HG02763 (cell line): ENCODE measurements at regions not wholly inside any gene's neighbourhood (a gene's known extent, or its start where the extent isn't known, plus 50 kb on each side); places are given as distances from the start of the nearest gene placed in this dataset.

Source experiments
- ATAC-seq: cut with Tn5 transposase; IDR thresholded peaks from one replicate; pipeline ENCODE4 v1.9.1; 2021; ENCODE audit warnings: mild to moderate bottlenecking, moderate library complexity; ENCODE audit not compliant: unreplicated experiment

DNA sequence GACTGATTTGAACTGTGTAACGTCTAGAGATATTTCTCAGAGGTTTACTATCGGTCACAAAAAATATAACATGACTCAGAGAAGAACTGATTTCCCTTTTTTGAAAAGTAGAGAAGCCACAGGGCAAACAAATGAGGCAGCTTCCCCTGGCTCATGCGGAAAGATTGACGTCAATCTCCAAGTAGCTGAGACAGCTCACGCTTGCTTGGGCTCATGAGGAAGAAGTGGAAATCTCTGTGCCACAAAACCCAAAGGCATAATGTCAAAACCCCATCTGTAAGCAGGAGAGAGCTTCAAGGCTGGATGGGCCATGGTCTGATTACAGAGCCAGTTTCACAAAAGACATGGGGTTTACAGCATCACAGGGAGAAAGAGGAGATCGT is 188.1 kb downstream of the ARL4C start:
- ATAC-seq: peak; percentile 82

DNA sequence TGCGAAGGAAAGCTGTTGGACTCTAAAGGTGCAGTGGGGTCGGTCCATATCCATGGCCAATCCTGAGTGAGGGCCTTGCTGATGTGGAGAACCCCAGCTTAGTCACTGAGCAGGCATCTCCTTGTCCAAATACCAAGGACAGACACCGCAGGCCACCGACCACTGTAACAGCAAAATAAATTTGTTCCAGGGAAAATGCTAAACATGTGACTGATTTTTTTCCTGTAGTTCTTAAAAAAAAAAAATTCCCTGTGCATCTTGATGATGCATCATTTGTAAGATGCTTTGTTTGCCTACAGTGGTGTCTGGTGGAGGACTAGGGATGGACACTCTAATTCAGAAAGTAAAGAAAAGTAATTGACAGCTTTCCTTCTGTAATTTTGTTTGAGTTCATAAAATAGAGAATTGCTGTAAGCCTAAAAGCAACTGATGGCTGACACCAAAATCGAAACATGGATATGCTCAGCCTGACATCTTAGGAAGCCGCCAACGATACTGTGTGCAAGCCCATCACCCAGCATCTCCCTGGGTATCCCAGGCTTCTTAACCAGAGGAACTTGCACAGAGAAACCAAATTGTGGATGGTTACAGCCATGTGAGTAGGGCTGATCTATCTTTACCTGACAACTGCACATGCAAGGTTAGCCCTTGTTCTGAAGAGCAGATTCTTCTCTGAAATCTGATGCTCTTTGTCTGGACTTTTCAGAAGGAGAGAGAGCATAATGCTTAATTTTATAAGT is 188.6 kb downstream of the ARL4C start:
- ATAC-seq: no peak

DNA sequence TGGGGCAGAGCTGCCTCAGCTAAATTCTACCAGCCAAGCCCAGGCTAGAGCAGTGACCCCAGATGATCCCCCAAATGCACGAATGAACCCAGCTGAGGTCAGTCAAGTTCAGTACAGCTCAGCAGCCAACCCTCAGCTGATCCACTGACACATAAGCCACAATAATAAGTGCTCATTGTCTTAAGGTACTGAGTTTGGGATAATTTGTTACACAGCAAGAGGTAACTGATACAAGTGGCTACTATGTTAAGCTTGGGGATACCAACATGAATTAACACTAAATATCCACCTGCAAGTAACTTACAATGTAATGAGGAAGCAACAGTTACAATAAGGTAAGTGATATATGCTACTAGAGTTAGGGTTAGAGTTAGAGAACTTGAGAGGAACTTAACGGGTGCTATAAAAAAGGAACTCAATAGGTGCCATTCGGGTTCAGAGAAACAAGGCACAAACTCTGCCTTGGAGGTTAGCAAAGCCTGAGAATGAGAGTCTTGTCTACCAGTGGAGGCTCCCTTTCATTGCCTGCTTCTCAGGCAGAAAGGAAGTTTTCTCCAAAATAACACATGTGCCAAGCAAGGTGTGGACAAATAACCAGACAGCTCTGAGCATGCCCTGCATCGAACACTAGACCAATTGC is 189.4 kb downstream of the ARL4C start:
- no peak for ATAC-seq

DNA sequence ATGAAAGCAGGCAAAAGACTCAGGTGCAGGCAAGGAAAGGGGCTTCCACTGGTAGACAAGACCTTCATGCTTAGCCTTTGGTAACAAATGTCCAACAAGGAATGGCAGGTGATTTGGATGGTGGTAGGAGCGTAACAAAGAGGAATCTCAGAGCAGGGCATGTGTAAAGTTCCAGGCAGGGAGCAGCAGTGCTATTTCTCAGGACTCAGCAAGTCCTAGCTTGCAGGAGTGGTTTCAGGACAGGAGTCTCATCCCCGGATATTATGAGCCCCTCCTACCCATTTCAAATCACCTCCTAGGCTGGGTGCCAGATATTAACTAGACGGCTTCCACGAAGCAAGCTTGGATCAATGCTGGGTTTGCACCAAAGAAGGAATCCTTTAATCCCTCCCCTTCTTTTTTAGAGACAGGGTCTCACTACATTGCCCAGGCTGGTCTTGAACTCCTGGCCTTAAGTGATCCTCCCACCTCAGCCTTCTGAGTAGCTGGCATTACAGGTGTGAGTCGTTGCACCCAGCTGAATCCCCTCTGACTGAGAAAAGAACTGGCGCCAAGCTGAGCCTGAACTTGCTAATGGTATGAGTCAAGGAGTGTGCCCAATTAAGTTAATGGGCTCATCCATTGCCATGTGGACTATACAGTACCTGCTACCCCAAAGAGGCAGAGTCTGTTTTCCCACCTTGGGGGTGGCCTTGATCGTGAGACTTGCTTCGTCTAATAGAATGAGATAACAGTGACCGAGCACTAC is 190.3 kb downstream of the ARL4C start:
- ATAC-seq: no peak

DNA sequence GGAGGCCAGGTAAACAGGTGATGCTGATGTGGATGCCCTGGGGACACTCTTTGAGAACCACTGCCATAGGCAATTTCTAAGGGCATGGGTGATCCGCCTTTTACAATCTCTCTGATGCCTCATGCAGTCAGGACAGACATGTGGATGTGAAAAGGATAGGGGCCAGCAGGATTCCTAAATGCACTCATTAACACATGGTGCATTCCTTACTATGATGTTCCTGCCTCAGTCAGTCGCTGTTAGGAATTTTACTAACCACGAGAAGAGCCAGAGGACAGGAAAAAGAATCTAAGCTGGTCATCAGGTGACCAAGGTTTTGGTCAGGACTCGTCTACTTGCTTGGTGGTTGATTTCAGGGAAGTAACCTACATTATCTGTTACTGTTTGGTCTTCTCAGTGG is 191.0 kb downstream of the ARL4C start:
- ATAC-seq: no peak

DNA sequence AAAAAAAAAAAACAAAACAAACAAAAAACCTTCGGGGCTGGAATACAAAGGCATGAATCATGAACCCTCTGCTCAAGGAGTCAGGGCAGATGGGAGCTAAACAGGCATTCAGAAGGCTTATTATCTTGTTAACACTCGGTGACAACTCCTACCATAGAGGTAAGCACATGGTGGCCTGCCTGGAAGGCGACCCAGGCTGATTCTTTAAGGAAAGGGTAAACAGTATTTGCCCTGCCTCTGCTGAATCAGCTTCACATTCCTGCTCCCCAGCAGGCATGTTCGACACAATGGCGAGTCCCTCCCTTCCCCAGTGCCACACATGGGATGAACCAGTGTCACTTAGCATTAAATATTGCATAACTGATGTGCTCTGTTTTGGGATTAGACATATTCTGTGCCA is 191.9 kb downstream of the ARL4C start:
- no peak for ATAC-seq

DNA sequence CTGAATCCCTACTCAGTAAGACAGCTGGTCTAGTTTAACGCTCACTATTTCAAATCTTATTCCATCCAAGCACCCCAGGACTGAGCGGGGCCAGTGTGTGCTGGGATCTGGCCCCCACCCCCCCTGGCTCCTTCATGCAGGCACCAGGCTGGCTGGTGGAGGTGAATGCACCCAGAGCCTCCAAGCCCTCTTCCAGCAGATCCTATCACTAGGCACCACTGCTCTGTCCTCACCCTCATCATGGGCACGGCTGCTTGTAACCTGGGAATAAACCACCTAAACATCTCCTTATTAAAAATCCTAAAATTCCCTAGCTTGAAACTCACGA is 194.3 kb downstream of the ARL4C start:
- no peak for ATAC-seq

DNA sequence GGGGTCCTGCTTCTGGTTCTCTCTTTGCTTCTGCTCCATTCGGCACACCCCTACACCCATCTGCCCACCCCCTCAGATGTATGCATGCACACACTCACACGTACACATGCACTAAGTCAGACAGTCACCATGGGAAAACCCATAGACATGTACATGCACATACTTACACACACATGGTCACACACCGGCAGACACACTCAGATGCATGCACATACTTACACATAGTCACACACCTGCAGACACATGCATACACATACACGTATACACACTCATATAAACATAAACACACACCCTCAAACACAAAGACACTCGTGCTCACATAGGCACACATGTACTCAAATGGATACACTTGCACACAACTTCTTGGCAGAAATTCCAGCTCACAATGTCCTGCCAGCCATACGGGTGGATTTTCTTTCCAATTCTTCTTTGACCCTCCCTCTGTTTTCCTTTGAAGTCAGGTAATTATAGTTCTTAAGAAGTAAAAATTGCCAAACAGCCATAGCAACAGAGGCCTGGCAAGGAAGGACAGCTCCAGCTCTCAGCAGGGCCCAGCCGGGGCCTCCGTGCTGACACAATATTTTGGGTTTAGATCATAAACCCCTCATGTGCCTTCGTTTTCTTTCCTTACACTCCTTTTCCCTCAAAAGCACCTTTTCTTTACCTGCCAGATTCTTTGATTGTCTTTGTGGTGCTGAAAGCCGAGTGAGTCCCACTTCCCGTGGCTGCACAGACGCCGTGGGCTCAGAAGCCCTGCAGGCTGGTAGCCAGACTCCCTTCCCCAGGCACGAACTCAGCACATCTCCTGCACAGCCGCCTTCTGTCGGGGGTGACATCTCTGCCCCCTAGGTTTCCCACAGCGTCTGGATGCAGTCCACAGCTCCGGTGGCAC is 195.7 kb downstream of the ARL4C start:
- ATAC-seq: no peak

DNA sequence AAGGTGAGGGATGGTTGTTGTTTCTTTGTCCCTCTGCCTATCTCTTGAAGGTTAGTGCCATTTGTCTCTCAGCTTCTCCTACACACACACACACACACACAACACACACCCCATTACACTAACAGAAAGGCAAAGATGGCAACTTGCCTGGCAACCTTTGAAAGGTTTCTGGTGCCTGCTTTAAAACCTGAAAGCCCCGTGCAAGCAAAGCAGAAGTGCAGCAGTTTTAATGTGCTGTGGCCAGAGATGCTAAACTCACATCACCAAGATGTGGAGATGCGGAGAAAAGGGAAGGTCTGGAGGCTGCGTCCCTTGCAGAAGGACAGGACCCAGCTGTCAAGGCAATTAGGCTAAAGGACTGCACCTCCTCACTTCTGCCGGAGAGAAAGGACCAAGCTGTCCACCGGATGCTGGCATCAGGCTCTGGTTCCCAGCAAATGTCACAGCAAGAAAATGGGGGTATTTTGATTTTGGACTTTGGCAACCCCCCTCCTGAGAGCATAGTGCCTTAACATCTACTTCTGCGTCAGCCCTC is 196.4 kb downstream of the ARL4C start:
- ATAC-seq: no peak

DNA sequence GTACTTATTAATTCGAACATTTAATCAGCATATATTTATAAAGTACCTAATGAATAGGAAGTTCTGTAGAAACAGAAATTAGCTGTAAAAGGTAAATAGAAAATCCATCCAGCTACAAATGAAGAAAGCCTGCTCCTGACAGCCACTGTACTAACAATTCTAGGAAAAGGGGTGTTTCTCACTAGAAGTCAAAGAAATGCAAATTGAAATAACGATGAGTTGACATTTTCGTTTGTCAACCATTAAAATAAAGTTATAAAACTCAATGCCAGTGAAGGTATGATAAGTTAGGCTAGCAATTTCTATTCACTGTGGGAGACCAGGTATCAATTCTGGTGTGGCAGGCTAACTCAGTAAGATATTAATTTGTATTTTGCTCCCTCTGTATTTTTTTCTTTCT is 198.0 kb downstream of the ARL4C start:
- ATAC-seq: no peak

DNA sequence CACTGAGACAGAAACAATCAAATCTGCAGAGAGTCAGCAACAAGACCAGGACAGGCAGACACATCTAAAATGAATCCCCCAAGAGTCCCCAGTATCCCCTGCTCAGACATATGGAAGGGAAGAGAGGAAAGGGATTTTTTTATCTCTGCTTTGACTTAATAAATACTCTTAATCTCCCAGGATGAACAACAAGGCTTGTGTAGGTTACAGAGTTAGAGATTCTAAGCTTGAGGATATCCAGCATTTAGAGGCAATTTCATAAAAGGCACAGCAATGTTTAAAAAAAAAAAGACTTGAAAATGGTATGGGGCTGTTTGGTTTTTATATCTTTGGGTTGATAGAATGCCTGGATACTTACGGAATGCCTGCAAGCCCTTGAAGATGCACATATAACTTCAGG is 199.9 kb downstream of the ARL4C start:
- ATAC-seq: no peak

DNA sequence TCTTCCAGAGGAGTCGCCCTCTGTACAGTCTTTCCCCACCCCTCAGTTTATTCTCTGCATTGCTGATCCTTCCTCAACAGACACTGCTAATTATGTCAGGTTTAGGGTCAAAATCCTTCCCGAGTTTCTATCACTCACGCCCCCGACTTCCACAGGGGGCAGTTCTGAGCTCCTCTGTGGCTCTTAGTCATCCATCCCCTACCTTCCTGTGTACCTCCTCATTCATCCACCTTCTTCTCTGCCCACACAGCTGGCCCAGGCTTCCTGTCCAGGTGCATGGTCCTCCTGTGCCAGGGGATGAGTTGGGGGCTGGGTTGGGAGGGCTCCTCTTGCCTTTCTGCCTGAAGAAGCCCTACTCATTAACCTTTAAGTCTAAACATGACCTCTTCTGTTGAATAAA is 202.9 kb downstream of the ARL4C start:
- no peak for ATAC-seq

DNA sequence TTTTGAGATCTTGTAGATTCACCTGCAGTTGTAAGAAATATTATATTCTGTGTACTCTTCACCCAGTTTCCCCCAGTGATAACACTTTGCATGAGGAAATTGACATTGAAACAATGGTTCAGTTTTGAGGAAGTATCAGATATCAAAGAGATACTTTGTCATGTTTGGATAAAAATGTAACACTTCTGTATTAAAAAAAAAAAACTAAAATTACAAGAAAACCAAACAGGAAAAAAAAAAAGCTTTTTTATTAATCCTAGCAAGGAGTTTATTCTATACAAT is 204.0 kb downstream of the ARL4C start:
- ATAC-seq: no peak

DNA sequence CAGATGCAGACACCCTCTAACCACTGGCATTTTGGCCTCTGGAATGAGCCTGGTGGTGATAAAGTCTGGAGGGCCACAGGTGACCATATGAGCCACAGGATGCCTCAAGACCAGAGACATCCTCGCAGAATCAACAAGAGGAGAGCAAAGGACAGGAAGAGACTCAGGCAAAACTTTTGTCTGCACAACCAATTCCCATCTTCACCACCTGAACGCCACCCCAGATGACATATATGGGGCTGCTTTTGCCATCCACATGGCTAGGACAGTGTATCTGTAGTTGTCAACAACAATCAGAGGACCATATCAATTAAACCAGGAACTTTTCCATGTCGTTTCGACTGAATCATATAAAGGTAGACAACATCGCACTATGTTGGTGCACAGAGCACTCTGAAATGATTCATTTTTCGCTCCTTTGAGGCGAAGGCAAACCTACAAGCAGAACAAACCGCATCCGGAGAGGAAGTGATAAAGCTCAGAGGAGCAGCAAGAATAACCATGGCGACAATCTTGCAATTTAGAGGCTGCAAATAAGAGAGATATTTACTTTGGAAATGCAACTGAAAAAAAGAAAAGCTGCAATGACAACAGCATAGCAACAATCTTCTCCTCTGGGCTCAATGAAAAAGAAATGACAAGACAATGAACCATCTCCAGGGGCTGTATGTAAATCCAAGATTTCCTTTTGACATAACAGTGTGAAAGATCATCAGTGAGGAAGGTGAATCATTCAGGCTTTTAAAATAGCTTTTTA is 204.5 kb downstream of the ARL4C start:
- peak; percentile 70 for ATAC-seq

DNA sequence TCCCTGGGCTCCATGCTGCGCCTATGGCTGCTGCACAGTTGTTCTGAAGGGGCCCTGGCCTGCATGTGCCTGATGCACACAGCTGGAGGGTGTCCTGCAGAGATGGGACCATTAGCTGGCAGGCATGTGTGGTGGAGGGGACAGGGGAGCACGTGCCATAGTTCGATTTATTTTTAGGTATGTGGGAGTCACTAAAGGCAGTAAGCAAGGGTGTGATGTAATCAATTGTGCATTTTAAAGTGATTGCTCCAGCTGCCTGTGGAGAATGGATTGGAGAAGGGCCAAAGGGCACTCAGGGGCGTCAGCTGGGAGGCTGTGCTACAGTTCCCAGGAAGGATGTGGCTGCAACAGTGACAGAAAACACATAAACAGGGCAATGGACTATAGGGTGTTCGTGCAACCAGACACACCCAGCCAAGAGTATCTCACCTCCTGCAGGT is 205.1 kb downstream of the ARL4C start:
- ATAC-seq: no peak

DNA sequence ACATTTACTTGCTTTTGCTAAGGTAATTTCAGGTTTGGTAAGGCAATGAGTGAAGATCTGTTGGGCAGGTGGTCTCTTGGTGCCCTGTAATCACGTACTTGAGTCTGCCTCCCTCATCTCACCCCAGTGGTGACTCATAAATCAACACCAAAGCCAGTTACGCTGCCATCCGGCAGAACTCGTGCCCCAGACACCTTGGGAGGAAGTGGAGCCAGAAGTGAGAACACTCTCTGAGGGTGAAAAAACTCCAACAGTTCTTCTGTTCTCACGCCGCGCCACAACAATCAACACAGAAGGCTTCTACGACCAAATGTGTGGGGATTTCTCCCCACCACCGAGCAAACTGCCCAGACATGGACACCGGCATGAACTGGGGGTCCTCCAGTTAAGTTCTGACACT is 206.2 kb downstream of the ARL4C start:
- peak; percentile 64 for ATAC-seq

DNA sequence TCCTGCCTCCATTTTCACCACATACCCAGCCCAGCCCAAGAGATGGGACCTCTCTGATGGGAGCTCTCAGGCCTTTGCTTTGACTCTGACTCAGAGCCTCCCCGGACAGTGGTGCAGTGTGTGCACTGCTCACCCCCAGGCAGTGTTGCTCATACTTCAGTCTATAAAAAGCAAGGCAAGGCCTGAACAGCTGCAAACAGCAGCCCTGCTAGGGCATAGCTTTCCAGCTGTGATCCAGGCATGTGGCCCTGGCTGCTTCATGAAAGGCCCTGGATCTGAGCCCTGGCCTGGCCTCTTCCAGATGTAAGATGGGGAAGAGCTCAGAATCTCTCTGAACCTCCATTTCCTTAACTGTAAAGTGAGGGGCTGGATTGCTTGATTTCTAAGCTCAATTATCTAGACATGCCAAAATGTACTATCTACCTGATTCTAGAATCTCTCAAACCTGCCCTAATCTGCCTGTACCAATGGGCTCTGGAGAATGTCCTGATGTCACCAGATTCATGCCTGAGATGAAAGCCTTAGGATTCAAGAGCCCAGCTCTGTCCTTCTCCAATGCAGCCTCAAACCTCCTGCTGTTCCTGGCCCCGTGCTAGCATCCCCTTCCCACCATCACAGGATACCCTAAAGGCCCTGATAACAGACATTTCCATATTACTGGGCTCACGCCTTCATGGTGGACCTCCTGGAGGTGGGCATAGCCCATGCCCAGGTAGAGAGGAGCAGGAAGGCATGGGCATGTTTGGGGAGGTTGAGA is 206.9 kb downstream of the ARL4C start:
- no peak for ATAC-seq

DNA sequence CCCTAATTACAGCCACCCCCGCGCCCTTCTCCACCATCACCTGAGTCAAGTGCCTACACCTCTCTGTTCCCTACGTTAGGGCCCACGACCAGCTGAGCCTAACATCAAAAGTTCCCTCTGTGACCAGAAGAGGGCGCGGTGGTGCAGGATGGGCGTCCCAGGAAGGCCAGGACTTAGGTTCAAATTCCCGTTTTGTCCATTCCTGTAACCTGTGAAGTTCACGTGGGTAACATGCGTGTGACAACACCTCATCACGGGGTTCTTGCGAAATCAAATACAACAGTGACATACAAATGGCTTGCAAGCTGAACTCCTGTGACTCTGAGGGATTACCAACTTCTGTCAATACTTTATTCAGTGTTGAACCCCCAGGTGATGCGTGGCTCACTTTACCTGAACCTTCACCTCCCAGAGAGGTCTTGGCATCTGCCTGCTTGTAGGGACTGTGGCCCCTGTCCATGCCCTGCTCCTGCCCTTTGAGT is 207.9 kb downstream of the ARL4C start:
- no peak for ATAC-seq

DNA sequence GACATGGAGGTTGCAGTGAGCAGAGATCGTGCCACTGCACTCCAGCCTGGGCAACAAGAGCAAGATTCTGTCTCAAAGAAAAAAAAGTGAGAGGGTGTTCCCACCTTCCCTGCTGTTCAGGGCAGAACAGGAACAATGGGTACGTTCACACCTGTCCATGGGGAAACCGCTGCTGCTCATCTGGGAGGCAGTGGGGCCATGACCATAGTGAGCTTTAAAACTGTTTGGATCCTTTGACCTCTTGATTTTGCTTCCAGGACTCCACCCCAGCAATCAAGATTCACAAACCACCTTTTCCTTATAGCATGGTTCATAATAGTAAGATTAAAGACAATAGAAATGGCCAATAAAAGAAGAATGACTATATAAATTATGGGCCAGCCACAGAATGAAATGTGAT is 209.2 kb downstream of the ARL4C start:
- ATAC-seq: no peak

DNA sequence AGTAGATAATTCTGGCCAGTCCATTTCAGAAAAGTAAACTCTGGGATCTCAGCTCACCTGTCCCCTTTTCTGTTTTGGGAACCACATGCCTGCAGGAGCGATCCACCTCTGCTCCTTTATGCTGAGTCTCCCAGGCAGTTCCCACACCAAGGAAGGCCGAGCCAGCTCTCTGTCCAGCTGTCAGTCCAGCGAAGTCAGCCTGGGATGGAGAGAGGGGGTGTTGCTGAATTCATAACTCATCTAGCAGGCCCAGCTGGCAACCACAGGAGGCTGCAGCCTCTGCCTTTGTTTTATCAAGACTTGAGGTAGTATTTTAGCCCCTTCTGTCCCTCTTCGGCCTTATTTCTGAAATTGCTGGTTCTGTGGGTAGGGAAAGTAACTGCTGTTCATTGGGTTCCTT is 209.9 kb downstream of the ARL4C start:
- no peak for ATAC-seq
